IMR-90 (cell line): ENCODE measurements at regions not wholly inside any gene's neighbourhood (a gene's known extent, or its start where the extent isn't known, plus 50 kb on each side); places are given as distances from the start of the nearest gene placed in this dataset.

ENCODE experiments used
- ATAC-seq: fragments of 200-7000 bp; cut with Tn5 transposase; 2 replicates; pipeline ENCODE4 v1.9.1; 2020; ENCODE audit warnings: low read depth, mild to moderate bottlenecking, moderate library complexity
- BruUV-seq: library from RNA; stranded (reverse); fragments of 400-500 nt; replicated peaks from 2 replicates; lab custom pipeline; 2021; lab: Mats Ljungman, UMichigan
- CTCF ChIA-PET: fragments of 300-600 bp; formaldehyde crosslinking; extraction: SDS; loops from one replicate; lab custom pipeline; 2021; ENCODE audit warnings: antibody characterized with exemption; lab: Yijun Ruan, JAX
- POLR2A ChIA-PET: fragments of 300-600 bp; sonication (Branson Sonifier 250); formaldehyde crosslinking; loops from one replicate; lab custom pipeline; 2022; ENCODE audit warnings: antibody characterized with exemption; ENCODE audit not compliant: unreplicated experiment; lab: Charles Lee
- DNase-seq: peaks from one replicate; pipeline ENCODE4 v3.0.0; 2013
- H2AFZ ChIP-seq: replicated peaks from 2 replicates; pipeline ENCODE3; 2013; ENCODE audit warnings: low read length, mild to moderate bottlenecking; ENCODE audit not compliant: poor library complexity
- H2AK5ac ChIP-seq: 2 replicates; pipeline ENCODE4 v1.6.1; 2013; ENCODE audit warnings: low read depth, low read length, inconsistent platforms
- H2AK9ac ChIP-seq: replicated peaks from 2 replicates; pipeline ENCODE3; 2013; ENCODE audit warnings: mild to moderate bottlenecking, low read depth, low read length, moderate library complexity; ENCODE audit not compliant: poor library complexity
- H2BK120ac ChIP-seq: 2 replicates; pipeline ENCODE4 v1.6.1; 2013; ENCODE audit warnings: low read depth, low read length, inconsistent platforms
- H2BK15ac ChIP-seq: 3 replicates; pipeline ENCODE4 v1.6.1; 2013; ENCODE audit warnings: low read depth, low read length, inconsistent platforms
- H2BK20ac ChIP-seq: 2 replicates; pipeline ENCODE4 v1.6.1; 2013; ENCODE audit warnings: low read depth, mild to moderate bottlenecking, inconsistent platforms, low read length, moderate library complexity
- H2BK5ac ChIP-seq: 2 replicates; pipeline ENCODE4 v1.6.1; 2013; ENCODE audit warnings: mild to moderate bottlenecking, low read depth, low read length, inconsistent platforms; ENCODE audit not compliant: poor library complexity, severe bottlenecking
- H3K14ac ChIP-seq: replicated peaks from 2 replicates; pipeline ENCODE4 v1.6.1; 2013; ENCODE audit warnings: low read depth, low read length, inconsistent platforms
- H3K18ac ChIP-seq: 2 replicates; pipeline ENCODE4 v1.6.1; 2013; ENCODE audit warnings: low read depth, low read length, control low read depth
- H3K23ac ChIP-seq: 2 replicates; pipeline ENCODE4 v1.6.1; 2013; ENCODE audit warnings: low read depth, low read length, inconsistent platforms
- H3K27ac ChIP-seq: 2 replicates; pipeline ENCODE4 v1.5.1; 2013; ENCODE audit warnings: mild to moderate bottlenecking, control low read depth, low read length; ENCODE audit not compliant: insufficient read depth
- H3K27me3 ChIP-seq: 2 replicates; pipeline ENCODE4 v1.6.1; 2013; ENCODE audit warnings: low read length; ENCODE audit not compliant: control insufficient read depth, insufficient read depth
- H3K36me3 ChIP-seq: 2 replicates; pipeline ENCODE4 v1.6.1; 2013; ENCODE audit warnings: low read length, mixed read lengths; ENCODE audit not compliant: control insufficient read depth, insufficient read depth
- H3K4ac ChIP-seq: 2 replicates; pipeline ENCODE4 v1.6.1; 2013; ENCODE audit warnings: low read depth, low read length, inconsistent platforms
- H3K4me1 ChIP-seq: 2 replicates; pipeline ENCODE4 v1.6.1; 2013; ENCODE audit warnings: low read length, mixed read lengths; ENCODE audit not compliant: control insufficient read depth, insufficient read depth
- H3K4me2 ChIP-seq: 2 replicates; pipeline ENCODE4 v1.6.1; 2013; ENCODE audit warnings: low read depth, mild to moderate bottlenecking, control low read depth, low read length, moderate library complexity
- H3K4me3 ChIP-seq: 2 replicates; pipeline ENCODE4 v1.5.1; 2013; ENCODE audit warnings: low read depth, mild to moderate bottlenecking, control low read depth, low read length, moderate library complexity; ENCODE audit not compliant: insufficient read depth
- H3K56ac ChIP-seq: 2 replicates; pipeline ENCODE4 v1.6.1; 2013; ENCODE audit warnings: low read length, inconsistent platforms; ENCODE audit not compliant: insufficient read depth; ENCODE audit errors: extremely low read depth
- H3K79me1 ChIP-seq, 2 experiments: 2 replicates each; pipeline ENCODE4 v1.6.1; 2013; ENCODE audit warnings: low read length in 2 of 2, inconsistent platforms in 1 of 2, low read depth in 1 of 2
- H3K9ac ChIP-seq: 2 replicates; pipeline ENCODE4 v1.6.1; 2013; ENCODE audit warnings: low read depth, low read length, control low read depth
- H3K9me1 ChIP-seq: 2 replicates; pipeline ENCODE4 v1.6.1; 2013; ENCODE audit warnings: low read length, inconsistent platforms; ENCODE audit not compliant: insufficient read depth
- H3K9me3 ChIP-seq: 2 replicates; pipeline ENCODE4 v1.6.1; 2013; ENCODE audit warnings: low read length; ENCODE audit not compliant: control insufficient read depth, insufficient read depth
- H4K20me1 ChIP-seq: 2 replicates; pipeline ENCODE4 v1.6.1; 2013; ENCODE audit warnings: low read length, inconsistent platforms; ENCODE audit not compliant: insufficient read depth
- H4K5ac ChIP-seq: 2 replicates; pipeline ENCODE4 v1.6.1; 2013; ENCODE audit warnings: mild to moderate bottlenecking, low read depth, low read length, control low read depth
- H4K8ac ChIP-seq, 2 experiments: 2 replicates each; pipeline ENCODE4 v1.6.1; 2013; ENCODE audit warnings: low read depth in 2 of 2, low read length in 2 of 2, control low read depth in 1 of 2, inconsistent platforms in 1 of 2
- H4K91ac ChIP-seq: 2 replicates; pipeline ENCODE4 v1.6.1; 2013; ENCODE audit warnings: low read depth, low read length, inconsistent platforms; ENCODE audit not compliant: insufficient read depth
- BHLHE40 ChIP-seq: fragments of 150-350 bp; IDR thresholded peaks from 2 replicates; pipeline ENCODE4 v1.6.1; 2016; ENCODE audit warnings: mild to moderate bottlenecking, low read depth, low read length
- CEBPB ChIP-seq: IDR thresholded peaks from 2 replicates; pipeline ENCODE4 v1.6.1; 2012; ENCODE audit warnings: low read depth, low read length, improper control_type of control experiment
- CHD1 ChIP-seq: IDR thresholded peaks from 2 replicates; pipeline ENCODE4 v1.6.1; 2012; ENCODE audit warnings: low read depth, low read length, improper control_type of control experiment
- CTCF ChIP-seq: conservative IDR thresholded peaks from 2 replicates; pipeline ENCODE4 v1.5.1; 2012; ENCODE audit warnings: mild to moderate bottlenecking, low read depth, low read length, improper control_type of control experiment
- ELK1 ChIP-seq: fragments of 150-350 bp; IDR thresholded peaks from 2 replicates; pipeline ENCODE4 v1.6.1; 2016; ENCODE audit warnings: low read depth, mild to moderate bottlenecking, low read length, moderate library complexity, borderline replicate concordance
- FOS ChIP-seq: fragments of 150-350 bp; IDR thresholded peaks from 2 replicates; pipeline ENCODE4 v1.6.1; 2016; ENCODE audit warnings: low read depth, low read length
- MAFK ChIP-seq: IDR thresholded peaks from 2 replicates; pipeline ENCODE4 v1.6.1; 2012; ENCODE audit warnings: low read depth, low read length, improper control_type of control experiment
- MAZ ChIP-seq: IDR thresholded peaks from 2 replicates; pipeline ENCODE4 v1.6.1; 2012; ENCODE audit warnings: low read depth, mild to moderate bottlenecking, low read length, improper control_type of control experiment, moderate library complexity, borderline replicate concordance
- MXI1 ChIP-seq: IDR thresholded peaks from 2 replicates; pipeline ENCODE4 v1.6.1; 2012; ENCODE audit warnings: low read depth, mild to moderate bottlenecking, low read length, moderate library complexity, borderline replicate concordance
- NFE2L2 ChIP-seq: fragments of 150-350 bp; IDR thresholded peaks from 2 replicates; pipeline ENCODE4 v1.6.1; 2016; ENCODE audit warnings: low read depth, mild to moderate bottlenecking, low read length
- POLR2A ChIP-seq: IDR thresholded peaks from 2 replicates; pipeline ENCODE4 v1.6.1; 2012; ENCODE audit warnings: mild to moderate bottlenecking, low read depth, low read length
- RAD21 ChIP-seq: IDR thresholded peaks from 2 replicates; pipeline ENCODE4 v1.6.1; 2012; ENCODE audit warnings: low read length, improper control_type of control experiment
- RCOR1 ChIP-seq: IDR thresholded peaks from 2 replicates; pipeline ENCODE4 v1.6.1; 2012; ENCODE audit warnings: mild to moderate bottlenecking, low read length, improper control_type of control experiment; ENCODE audit not compliant: insufficient replicate concordance
- RFX5 ChIP-seq: IDR thresholded peaks from 2 replicates; pipeline ENCODE4 v1.8.0; 2012; ENCODE audit warnings: low read depth, mild to moderate bottlenecking, low read length, moderate library complexity
- SMC3 ChIP-seq: fragments of 150-350 bp; IDR thresholded peaks from 2 replicates; pipeline ENCODE4 v1.6.1; 2016; ENCODE audit warnings: low read depth, mild to moderate bottlenecking, antibody characterized with exemption, low read length, moderate library complexity
- USF2 ChIP-seq: fragments of 150-350 bp; IDR thresholded peaks from 2 replicates; pipeline ENCODE4 v1.6.1; 2017; ENCODE audit warnings: mild to moderate bottlenecking, antibody characterized with exemption, low read length, low read depth
- WGBS, 2 experiments: methylation state at CpG; one replicate each; pipeline versions ENCODE4 v1.1.5 to v1.1.7; 2013; ENCODE audit warnings: missing lambda C conversion rate in 2 of 2; ENCODE audit not compliant: insufficient read length in 1 of 2; ENCODE audit errors: extremely low coverage in 2 of 2; 5-methylcytosine and 5-hydroxymethylcytosine counted together
- dilution Hi-C: fragments of 300-500 bp; cut with HindIII; formaldehyde crosslinking; loops from one replicate; pipeline ENCODE4 v1.14.3; 2018; ENCODE audit warnings: low sequenced_read_pairs; ENCODE audit not compliant: unreplicated experiment
- in situ Hi-C: fragments of 300-500 bp; cut with MboI; formaldehyde crosslinking; loops from 3 replicates; pipeline ENCODE4 v1.14.3; 2019; ENCODE audit warnings: low sequenced_read_pairs, inconsistent platforms, mixed read lengths
- intact Hi-C: fragments of 100-400 bp; cut with micrococcal nuclease; formaldehyde crosslinking; loops from 2 replicates; pipeline ENCODE4 v1.10.0; 2022

- no peak overlapping the region for H3K18ac ChIP-seq
- H3K9me1 ChIP-seq, result no peaks in the 10 kb centered on the region
- no peak overlapping the region for H3K4ac ChIP-seq
- H3K27ac ChIP-seq, result no peak overlapping the region
- no peak for DNase-seq
- no peak for TF ChIP-seq NFE2L2
- TF ChIP-seq CEBPB, result no peak
- TF ChIP-seq ELK1, result no peak
- no peak for TF ChIP-seq MAFK
- no peak for TF ChIP-seq FOS
- TF ChIP-seq CTCF, result no peak
- no peak for TF ChIP-seq RFX5
- TF ChIP-seq BHLHE40, result no peak
- no peak for TF ChIP-seq RAD21
- TF ChIP-seq RCOR1, result no peak
- TF ChIP-seq CHD1, result no peak
- TF ChIP-seq MXI1, result no peak
- TF ChIP-seq POLR2A, result no peak
- no peak for TF ChIP-seq SMC3
- no peak for TF ChIP-seq USF2
- TF ChIP-seq MAZ, result no peak
- no peak overlapping the region for H2BK15ac ChIP-seq
- no peak overlapping the region for H2BK120ac ChIP-seq
- ChIA-PET CTCF (no interaction called here), POLR2A (no interaction called here)
- no peak overlapping the region for H3K14ac ChIP-seq
- no peak overlapping the region for H3K56ac ChIP-seq
- no peak overlapping the region for H3K4me3 ChIP-seq
- no peak overlapping the region for H3K4me2 ChIP-seq
- H3K4me1 ChIP-seq, result no peaks in the 10 kb centered on the region
- in situ Hi-C loops (no loop called here), intact Hi-C loops (no loop called here), dilution Hi-C loops (no loop called here)
- BruUV-seq, result no TSS peak
- H4K8ac ChIP-seq, result no peak overlapping the region
- H4K20me1 ChIP-seq, result no peaks in the 10 kb centered on the region
- H2BK5ac ChIP-seq, result no peak overlapping the region
- no peaks in the 10 kb centered on the region for H3K27me3 ChIP-seq
- H3K79me1 ChIP-seq, result no peaks in the 10 kb centered on the region
- no peaks in the 10 kb centered on the region for H3K9me3 ChIP-seq
- no peak overlapping the region for H4K5ac ChIP-seq
- no peak for ATAC-seq
- H3K36me3 ChIP-seq, result no peaks in the 10 kb centered on the region
- no peak overlapping the region for H3K9ac ChIP-seq
- no peak overlapping the region for H2AK9ac ChIP-seq
- no CpG with 5 or more reads among the region's 1 CpG for WGBS, 2 experiments
- H4K91ac ChIP-seq, result no peak overlapping the region
- H2BK20ac ChIP-seq, result no peak overlapping the region
- no peak overlapping the region for H2AFZ ChIP-seq
- H2AK5ac ChIP-seq, result no peak overlapping the region
- no peak overlapping the region for H3K23ac ChIP-seq
Observed at GRCh38 chr6:91045161-91045560, 458.3 kb upstream of the MAP3K7 start.
